HG02970 (cell line): ENCODE measurements at regions not wholly inside any gene's neighbourhood (a gene's known extent, or its start where the extent isn't known, plus 50 kb on each side); places are given as distances from the start of the nearest gene placed in this dataset.
"Not testable (repeated sequence)": the region's sequence is repeated elsewhere in the genome, so short reads cannot be mapped to it uniquely, and the experiment has no call there.

Experiments
- ATAC-seq: cut with Tn5 transposase; IDR thresholded peaks from one replicate; pipeline ENCODE4 v1.9.1; 2021; ENCODE audit warnings: mild to moderate bottlenecking, moderate library complexity, moderate number of reproducible peaks; ENCODE audit not compliant: unreplicated experiment, low FRiP score

DNA sequence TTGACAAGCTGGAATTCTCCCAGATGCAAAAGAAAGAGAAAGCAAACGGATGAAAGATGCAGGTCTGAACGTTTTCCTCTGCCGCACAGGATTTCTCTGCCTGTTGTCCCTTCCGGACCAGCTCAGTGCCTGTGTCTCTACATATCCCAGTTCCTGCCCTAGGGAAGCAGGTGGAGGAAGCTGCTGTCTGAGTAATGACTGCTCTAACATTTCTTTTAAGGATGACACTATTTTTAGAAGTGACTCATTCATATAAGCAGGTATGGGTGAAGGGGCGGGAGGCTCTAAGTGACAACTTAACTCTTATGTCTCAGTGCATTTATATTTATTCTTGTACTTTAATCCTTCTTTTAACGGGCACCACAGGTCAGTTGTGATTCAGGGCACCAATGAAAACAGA lies 128.8 kb downstream of the SLC24A2 start:
- no peak for ATAC-seq

DNA sequence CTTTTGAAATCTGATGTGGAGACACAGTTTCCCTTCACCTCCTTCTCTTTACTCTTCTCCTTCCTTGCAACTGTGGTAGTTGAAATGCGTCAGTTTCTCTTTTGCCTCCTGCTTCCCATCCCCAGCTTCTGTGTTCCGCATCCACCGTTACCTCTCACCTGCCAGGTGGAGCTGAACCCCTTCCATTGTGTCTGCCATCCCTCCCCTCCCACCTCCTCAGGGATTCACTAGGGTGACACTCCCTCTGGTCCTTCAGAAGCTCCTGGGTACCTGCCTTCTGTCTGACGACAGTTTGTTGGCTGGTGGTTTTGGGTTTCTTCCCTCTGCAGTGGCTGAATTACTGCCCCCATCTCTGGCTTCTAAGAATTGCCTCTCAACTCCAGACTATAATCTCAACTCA lies 132.1 kb downstream of the SLC24A2 start:
- no peak for ATAC-seq

GRCh38 chr9:19651681-19652080 lies 137.2 kb downstream of the SLC24A2 start:
- no peak for ATAC-seq

DNA sequence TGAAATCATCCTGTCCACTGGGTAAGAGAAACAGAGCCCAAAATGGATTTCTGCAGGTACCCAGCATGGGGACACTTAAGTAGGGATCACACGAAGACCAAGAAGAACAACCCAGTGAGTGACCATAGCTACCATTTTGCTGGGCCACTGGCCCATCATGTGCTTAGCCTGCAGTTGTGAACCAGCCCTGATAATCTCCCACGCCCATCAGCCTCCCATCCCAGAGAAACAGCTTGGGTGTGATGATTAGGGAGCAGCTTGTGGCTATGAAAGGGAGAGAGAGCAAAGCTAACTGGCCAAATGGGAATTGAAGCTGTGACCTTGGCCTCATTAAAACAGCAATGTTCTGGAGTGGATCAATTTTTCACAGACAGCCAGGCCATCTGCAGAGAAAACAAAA lies 138.5 kb downstream of the SLC24A2 start:
- no peak for ATAC-seq

DNA sequence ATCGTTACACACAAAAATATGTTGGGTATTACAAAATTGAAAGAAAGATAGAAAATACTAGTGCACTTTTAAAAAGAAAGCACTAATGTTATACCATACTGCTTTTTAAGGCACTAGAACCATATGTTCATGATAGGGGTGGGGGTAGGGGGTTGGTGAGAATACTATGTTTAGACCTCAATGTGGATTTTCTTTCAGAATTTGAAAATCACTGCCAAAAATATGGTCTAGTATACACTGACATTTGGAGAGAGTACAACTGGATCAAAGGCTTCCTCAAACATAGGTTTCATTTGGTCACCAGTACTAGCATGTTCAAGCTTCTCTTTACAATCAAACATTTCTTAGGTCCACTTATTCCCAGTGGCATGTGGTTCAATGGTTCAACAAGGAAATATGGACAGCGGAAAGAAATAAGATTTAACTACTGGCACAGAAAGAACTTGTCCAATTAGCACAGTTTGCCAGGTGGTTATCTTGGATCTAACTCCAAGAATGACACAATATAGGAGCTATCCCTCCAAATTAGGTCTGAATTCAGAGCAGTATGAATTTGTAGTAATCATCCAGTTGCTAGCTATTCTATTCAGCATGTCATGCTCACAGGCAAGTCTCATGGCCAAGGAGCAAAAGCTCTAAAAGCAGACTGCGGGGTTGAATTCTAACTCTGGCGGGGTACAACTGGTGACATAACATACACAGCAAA lies 139.3 kb downstream of the SLC24A2 start:
- no peak for ATAC-seq

- ATAC-seq, result no peak
Measured at GRCh38 chr9:19648672-19649071, 140.2 kb downstream of the SLC24A2 start.

- no peak for ATAC-seq
Measured at GRCh38 chr9:19643875-19644274, 145.0 kb downstream of the SLC24A2 start.

DNA sequence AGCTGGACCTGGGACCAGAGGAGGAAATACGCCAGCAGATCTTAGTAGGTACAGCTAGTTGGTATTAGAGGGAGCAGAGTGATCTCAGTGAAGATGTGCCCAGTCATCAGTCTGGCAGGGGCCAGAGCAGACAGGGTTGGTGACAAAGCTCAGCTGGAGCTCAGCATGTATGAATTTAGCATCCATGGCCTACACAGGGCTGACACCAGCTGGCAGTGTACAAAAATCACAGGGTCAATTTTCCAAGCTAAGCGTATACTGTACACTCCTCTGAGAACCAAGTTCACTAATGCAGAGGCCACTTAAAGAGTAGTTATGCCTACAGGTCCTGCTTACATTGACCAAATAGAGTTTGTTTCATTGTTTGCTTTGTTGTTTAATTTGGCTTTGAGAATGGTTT lies 146.6 kb downstream of the SLC24A2 start:
- no peak for ATAC-seq

DNA sequence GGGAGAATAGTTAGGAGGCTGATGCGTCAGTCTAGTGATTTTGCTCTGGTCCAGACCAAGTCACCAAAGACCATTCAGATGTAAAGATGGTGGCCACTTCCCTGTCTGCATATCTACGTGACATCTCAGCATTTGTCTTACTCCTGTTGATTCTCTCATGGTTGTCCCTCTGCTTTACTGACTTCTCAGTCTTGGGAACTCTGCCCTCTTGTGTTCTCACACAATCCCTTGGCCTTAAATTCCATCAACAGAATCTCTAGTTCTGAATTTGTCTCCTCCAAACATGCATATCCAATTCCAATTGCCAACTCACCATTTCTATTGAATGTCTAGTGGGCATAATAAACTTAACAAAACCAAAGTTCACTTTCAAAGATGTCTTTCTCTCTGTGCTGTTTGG lies 147.8 kb downstream of the SLC24A2 start:
- no peak for ATAC-seq

- ATAC-seq, result no peak
Measured at GRCh38 chr9:19640014-19640413, 148.8 kb downstream of the SLC24A2 start.

DNA sequence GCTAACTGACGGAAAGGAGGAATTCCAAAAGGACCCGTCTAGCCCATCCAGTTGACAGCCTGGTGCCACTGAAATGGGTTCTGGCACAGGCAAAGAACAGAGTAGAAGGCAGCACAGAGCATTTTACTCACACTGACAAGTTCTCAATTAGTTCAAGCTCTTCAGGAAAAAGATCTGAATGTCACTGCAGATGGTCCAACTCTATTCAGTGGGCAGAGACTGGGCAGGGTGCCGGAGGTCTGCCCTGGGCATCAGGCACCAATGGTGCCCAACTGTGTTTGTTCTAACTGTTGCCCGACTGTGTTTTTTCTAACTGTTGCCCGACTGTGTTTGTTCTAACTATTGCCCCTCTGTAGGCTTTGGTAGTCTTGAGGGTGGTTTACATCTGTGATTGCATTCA lies 151.8 kb downstream of the SLC24A2 start:
- no peak for ATAC-seq

DNA sequence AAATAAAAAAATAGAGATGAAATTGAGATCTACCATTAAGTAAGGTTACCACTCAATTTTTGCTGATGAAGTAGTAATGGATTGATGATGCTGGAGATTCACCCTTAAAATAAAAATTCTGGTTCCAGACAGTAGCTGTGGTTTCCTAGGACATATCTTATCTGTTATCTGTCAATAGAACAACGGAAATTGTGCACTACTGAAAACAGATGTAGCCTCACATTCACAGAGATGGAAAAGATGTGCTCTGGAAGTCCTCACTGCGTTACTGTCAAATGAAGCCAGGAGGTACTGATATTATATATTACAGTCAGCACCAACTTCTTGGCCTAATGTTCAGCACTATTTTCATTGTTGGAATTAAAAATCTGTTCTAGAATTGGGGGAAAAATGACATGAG lies 154.0 kb downstream of the SLC24A2 start:
- no peak for ATAC-seq

DNA sequence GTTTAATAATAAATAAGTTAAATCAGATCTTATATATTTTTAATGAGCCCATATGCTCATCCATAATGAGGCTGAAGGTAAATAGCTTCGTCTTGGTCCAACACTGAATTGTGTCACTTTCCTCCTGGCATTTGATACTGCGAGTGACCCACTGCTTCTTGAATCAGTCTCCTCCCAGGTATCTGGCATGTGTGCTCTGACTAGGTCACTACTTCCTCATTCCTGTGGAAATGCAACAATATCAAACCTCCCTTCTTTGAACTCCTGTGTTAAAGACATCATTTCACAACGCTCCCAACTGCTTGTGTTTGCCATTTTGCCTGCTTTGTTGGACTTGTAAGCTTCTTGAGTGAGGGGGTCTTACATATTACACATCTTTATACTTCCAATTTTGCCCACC lies 157.7 kb downstream of the SLC24A2 start:
- ATAC-seq, result no peak

DNA sequence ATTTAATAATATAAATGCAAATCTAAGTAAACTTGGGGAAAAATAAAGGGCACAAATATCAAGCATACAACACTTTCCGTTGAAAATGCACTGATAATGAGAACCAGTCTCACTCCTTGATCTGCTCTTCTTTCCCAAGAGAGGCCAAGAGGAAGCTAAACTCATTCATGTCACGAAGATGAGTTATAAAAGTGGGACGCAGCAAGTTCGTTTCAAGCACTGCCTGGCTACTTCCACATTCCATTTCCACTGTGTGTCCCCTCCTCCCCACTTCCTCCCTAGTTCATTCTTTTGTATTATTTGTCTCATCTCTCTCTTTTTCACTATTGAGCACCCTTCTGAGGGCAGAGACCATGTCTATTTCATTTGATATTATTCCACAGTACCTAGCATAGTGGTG lies 158.1 kb downstream of the SLC24A2 start:
- no peak for ATAC-seq

DNA sequence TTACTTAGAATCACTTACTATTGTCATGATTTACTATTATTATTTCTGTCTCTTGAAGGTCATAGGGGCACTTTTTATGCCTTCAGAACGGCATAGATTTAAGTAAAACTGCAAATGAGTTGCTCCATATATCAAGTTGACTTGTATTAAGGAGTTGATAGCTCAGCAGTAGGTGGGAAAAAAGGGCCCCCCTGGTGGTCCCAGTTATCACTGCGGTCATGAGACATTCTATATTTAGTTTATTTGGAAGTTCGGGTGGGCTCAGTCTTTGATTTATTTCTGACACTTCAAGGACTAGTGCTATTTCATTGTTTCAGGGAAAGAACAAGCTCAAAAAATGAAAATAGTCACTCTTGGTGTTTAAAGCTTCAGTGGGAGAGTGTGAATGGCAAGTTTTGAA lies 159.3 kb downstream of the SLC24A2 start:
- no peak for ATAC-seq

DNA sequence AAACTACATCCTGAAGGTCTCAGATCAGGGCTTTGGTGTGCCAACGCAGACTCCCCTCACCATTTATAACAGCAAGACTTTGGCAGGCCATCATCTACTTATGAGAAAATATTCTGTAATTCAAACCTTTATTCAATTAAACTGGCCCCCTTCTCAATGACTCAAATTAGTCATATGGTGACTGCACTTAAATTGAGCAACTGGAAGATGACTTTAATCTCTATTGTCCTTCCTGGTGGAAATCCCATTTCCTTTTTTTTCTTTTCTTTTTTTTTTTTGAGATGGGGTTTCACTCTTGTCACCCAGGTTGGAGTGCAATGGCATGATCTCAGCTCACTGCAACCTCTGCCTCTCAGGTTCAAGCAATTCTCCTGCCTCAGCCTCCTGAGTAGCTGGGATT lies 163.4 kb downstream of the SLC24A2 start:
- not testable (repeated sequence) for ATAC-seq

DNA sequence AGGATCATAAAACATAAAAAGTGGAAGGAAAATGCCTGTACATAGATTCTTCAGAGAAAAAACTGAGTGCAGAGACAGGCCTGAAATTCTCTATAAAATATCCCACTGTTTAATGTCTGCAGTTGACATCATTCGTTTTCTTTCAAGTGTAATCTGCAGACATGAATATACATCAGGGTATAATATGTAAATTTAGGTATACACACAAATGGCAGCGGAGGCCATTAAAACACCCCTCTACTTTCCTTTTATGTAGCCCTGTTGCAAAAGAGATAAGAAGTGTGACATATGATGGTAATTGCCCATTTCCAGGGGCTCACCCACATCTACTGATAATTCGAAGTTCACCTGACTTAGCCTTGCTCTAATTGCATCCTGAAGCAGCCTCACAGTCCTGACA lies 164.3 kb downstream of the SLC24A2 start:
- no peak for ATAC-seq

GRCh38 chr9:19623941-19624340 lies 164.9 kb downstream of the SLC24A2 start:
- ATAC-seq, result no peak

- no peak for ATAC-seq
Measured at GRCh38 chr9:19620326-19620725, 168.5 kb downstream of the SLC24A2 start.

GRCh38 chr9:19619221-19619620 lies 169.6 kb downstream of the SLC24A2 start:
- ATAC-seq, result no peak

DNA sequence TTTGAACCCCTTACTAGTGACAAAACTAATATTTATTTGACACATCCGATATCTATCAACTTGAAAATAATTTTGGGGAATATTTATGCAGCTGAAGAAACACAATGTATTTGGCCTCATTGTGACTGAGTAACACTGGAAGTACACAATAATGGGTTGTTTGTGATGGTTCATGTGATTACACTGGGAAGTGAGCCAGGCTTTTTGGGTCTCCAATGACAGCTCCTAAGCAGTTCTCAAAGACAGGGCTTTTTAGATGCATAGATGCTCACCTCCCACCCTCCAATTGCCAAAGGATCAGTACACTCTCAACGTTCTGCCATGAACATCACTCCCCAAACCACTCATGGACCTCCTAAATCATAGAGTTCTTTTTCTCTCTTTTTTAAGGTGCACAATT lies 170.0 kb downstream of the SLC24A2 start:
- no peak for ATAC-seq

- ATAC-seq, result no peak
Measured at GRCh38 chr9:19615036-19615624, 173.7 kb downstream of the SLC24A2 start.

GRCh38 chr9:19614294-19614693 lies 174.5 kb downstream of the SLC24A2 start:
- ATAC-seq, result no peak
